H1 (cell line): ENCODE measurements at regions not wholly inside any gene's neighbourhood (a gene's known extent, or its start where the extent isn't known, plus 50 kb on each side); places are given as distances from the start of the nearest gene placed in this dataset.

Source experiments
- ATF2 ChIP-seq: IDR thresholded peaks from 2 replicates; pipeline ENCODE4 v1.6.1; 2012; ENCODE audit warnings: low read length, inconsistent platforms
- CEBPB ChIP-seq: IDR thresholded peaks from 2 replicates; pipeline ENCODE4 v1.6.1; 2012; ENCODE audit warnings: low read depth, low read length
- EGR1 ChIP-seq: IDR thresholded peaks from 2 replicates; pipeline ENCODE4 v1.6.1; 2011; ENCODE audit warnings: low read depth, low read length, borderline replicate concordance
- SIN3A ChIP-seq, 2 experiments: IDR thresholded peaks in 1 of 2; conservative IDR thresholded peaks in 1 of 2; 2 replicates each; pipeline ENCODE4 v1.6.1; 2011 to 2012; ENCODE audit warnings: low read length in 2 of 2, improper control_type of control experiment in 1 of 2, low read depth in 1 of 2, mild to moderate bottlenecking in 1 of 2
- SIRT6 ChIP-seq: IDR thresholded peaks from one replicate; pipeline ENCODE4 v1.7.1; 2012; ENCODE audit warnings: low read length, inconsistent platforms
- TCF12 ChIP-seq: IDR thresholded peaks from 2 replicates; pipeline ENCODE4 v1.6.1; 2011; ENCODE audit warnings: low read depth, mild to moderate bottlenecking, low read length

GRCh38 chr1:4529446-4530165, 124.8 kb upstream of the AJAP1 start (continued):
- no peak for TF ChIP-seq ATF2
- TF ChIP-seq CEBPB, result no peak
- TF ChIP-seq TCF12, result no peak
- no peak for TF ChIP-seq SIN3A (conservative IDR thresholded peaks at IDR 0.05 in 1 of 2, IDR thresholded peaks at IDR 0.05 in 1 of 2; ENCODE audit: low read depth in 1 of 2, low read length in 2 of 2)
- TF ChIP-seq SIRT6, result no peak
- no peak for TF ChIP-seq EGR1
